ENCODE measurements at regions not wholly inside any gene's neighbourhood (a gene's known extent, or its start where the extent isn't known, plus 50 kb on each side); places are given as distances from the start of the nearest gene placed in this dataset.

- H3K18ac ChIP-seq (ENCODE audit: extremely low read depth, low read length) = no peak overlapping the region
- no peaks in the 10 kb centered on the region for H3K9me3 ChIP-seq (ENCODE audit: insufficient read depth in 2 of 2, low read depth in 1 of 2, low read length in 1 of 2)
- ChIA-PET POLR2A (ENCODE audit: partially characterized antibody) (no interaction called here), CTCF (ENCODE audit: partially characterized antibody) (interaction anchor here (0.7 to 1.6 kb wide), 3 partner anchors 13 to 42 kb away, joined by 3 to 7 read pairs (median 3); no protein-coding TSS in a partner anchor)
- no peak overlapping the region for H4K8ac ChIP-seq (ENCODE audit: extremely low read depth, insufficient read depth, low read length)
- H3K27me3 ChIP-seq (replicated peaks in 1 of 4; ENCODE audit: control insufficient read depth in 3 of 4, extremely low read depth in 1 of 4, insufficient read depth in 3 of 4, low read length in 3 of 4) = 0 out of 7 replicates have a peak, but pooled peaks cover 0 to 3% (median 0%) of the 10 kb centered on the region in 4 experiments
- no peak overlapping the region for H4K5ac ChIP-seq (ENCODE audit: insufficient read length, low read depth, low read length)
- DNase-seq (ENCODE audit: low read depth in 1 of 2, low spot score in 2 of 2) (no peak), FAIRE-seq (no peak)
- no peak overlapping the region for H3K23ac ChIP-seq (ENCODE audit: insufficient read length)
- H4K20me1 ChIP-seq (replicated peaks in 1 of 2; ENCODE audit: control insufficient read depth in 1 of 2, insufficient read depth in 2 of 2, low read length in 2 of 2) = no peaks in the 10 kb centered on the region
- no peaks in the 10 kb centered on the region for H3K36me3 ChIP-seq (ENCODE audit: control insufficient read depth in 2 of 4, insufficient read depth in 4 of 4, low read length in 3 of 4)
- no peak overlapping the region for H3K27ac ChIP-seq (ENCODE audit: low read depth, low read length)
- no peak overlapping the region for H3K56ac ChIP-seq (replicated peaks; ENCODE audit: insufficient read length, low read depth, low read length)
- no peak overlapping the region for H2BK20ac ChIP-seq (ENCODE audit: low read length)
- 90% methylated on average over 18 of the region's 18 CpGs; no CpG with 5 or more reads in 1 of the 2 experiments for WGBS, 2 experiments (ENCODE audit: extremely low coverage in 1 of 2, insufficient coverage in 1 of 2, insufficient read length in 1 of 2, insufficient replicate concordance in 2 of 2, low coverage in 1 of 2, low lambda C conversion rate in 2 of 2, missing lambda C conversion rate in 1 of 2)
- no peak overlapping the region for H3K4me2 ChIP-seq (ENCODE audit: insufficient read depth in 1 of 2, low read depth in 2 of 2, low read length in 2 of 2)
- H3K23me2 ChIP-seq (ENCODE audit: low read depth, low read length) = no peaks in the 10 kb centered on the region
- no peak overlapping the region for H3K14ac ChIP-seq (ENCODE audit: insufficient read length)
- no peaks in the 10 kb centered on the region for H3K79me2 ChIP-seq (ENCODE audit: control insufficient read depth in 1 of 2, insufficient read depth in 2 of 2, low read length in 2 of 2)
- no peak overlapping the region for H2AFZ ChIP-seq (ENCODE audit: low read length)
- no peak overlapping the region for H3K9ac ChIP-seq (replicated peaks in 1 of 4; ENCODE audit: extremely low read depth in 1 of 4, low read depth in 3 of 4, low read length in 3 of 4)
- H3K4me3 ChIP-seq (ENCODE audit: extremely low read depth in 1 of 4, insufficient read depth in 2 of 4, low read depth in 3 of 4, low read length in 4 of 4) = no peak overlapping the region
- H2BK120ac ChIP-seq (replicated peaks; ENCODE audit: low read depth, low read length) = no peak overlapping the region
- H3K79me1 ChIP-seq (ENCODE audit: low read depth, low read length) = no peaks in the 10 kb centered on the region
- H4K91ac ChIP-seq (replicated peaks; ENCODE audit: insufficient read length, low read length) = no peak overlapping the region
- no peak overlapping the region for H3K4ac ChIP-seq (replicated peaks; ENCODE audit: insufficient read length, low read depth, low read length)
- H2AK5ac ChIP-seq (ENCODE audit: low read depth, low read length) = no peak overlapping the region
- no peak overlapping the region for H2BK15ac ChIP-seq (ENCODE audit: low read length)
- H3K4me1 ChIP-seq (replicated peaks in 1 of 4; ENCODE audit: control insufficient read depth in 3 of 4, insufficient read depth in 4 of 4, low read length in 3 of 4) = peaks cover 0 to 4% (median 1%) of the 10 kb centered on the region in 4 experiments; a peak in 1 of 7 replicates
- no peak overlapping the region for H2BK12ac ChIP-seq (ENCODE audit: low read depth, low read length)
- no peak overlapping the region for H2BK5ac ChIP-seq (ENCODE audit: low read depth, low read length)
- no peak for TF ChIP-seq TCF12 (IDR thresholded peaks at IDR 0.05; ENCODE audit: low read depth, low read length)
- TF ChIP-seq TAF7 (optimal IDR thresholded peaks at IDR 0.05; ENCODE audit: borderline replicate concordance, low read depth, low read length) = no peak
- TF ChIP-seq SP4 (IDR thresholded peaks at IDR 0.05; ENCODE audit: low read length) = no peak
- no peak for TF ChIP-seq RXRA (IDR thresholded peaks at IDR 0.05; ENCODE audit: insufficient read depth, low read depth, low read length)
- TF ChIP-seq NRF1 (IDR thresholded peaks at IDR 0.05; ENCODE audit: low read depth, low read length) = no peak
- TF ChIP-seq E2F6 (IDR thresholded peaks at IDR 0.05) = no peak
- TF ChIP-seq, protein P1, sequence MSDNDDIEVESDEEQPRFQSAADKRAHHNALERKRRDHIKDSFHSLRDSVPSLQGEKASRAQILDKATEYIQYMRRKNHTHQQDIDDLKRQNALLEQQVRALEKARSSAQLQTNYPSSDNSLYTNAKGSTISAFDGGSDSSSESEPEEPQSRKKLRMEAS (IDR thresholded peaks at IDR 0.05) = no peak
- TF ChIP-seq GTF2F1 (IDR thresholded peaks at IDR 0.05; ENCODE audit: borderline replicate concordance, low read depth, low read length) = no peak
- TF ChIP-seq CTBP2 (IDR thresholded peaks at IDR 0.05; ENCODE audit: borderline replicate concordance, insufficient read depth, insufficient read length, low read length) = no peak
- TF ChIP-seq JUN (IDR thresholded peaks at IDR 0.05; ENCODE audit: low read depth, low read length) = no peak
Observed at GRCh38 chr5:1974501-1975405, 92.0 kb upstream of the IRX4 start.

All from H1 (cell line).